IMR-90 (cell line): ENCODE measurements at regions not wholly inside any gene's neighbourhood (a gene's known extent, or its start where the extent isn't known, plus 50 kb on each side); places are given as distances from the start of the nearest gene placed in this dataset.

Experiments used
- ATAC-seq: fragments of 200-7000 bp; cut with Tn5 transposase; 2 replicates; pipeline ENCODE4 v1.9.1; 2020; ENCODE audit warnings: low read depth, mild to moderate bottlenecking, moderate library complexity
- BruUV-seq: library from RNA; stranded (reverse); fragments of 400-500 nt; replicated peaks from 2 replicates; lab custom pipeline; 2021; lab: Mats Ljungman, UMichigan
- CTCF ChIA-PET: fragments of 300-600 bp; formaldehyde crosslinking; extraction: SDS; loops from one replicate; lab custom pipeline; 2021; ENCODE audit warnings: antibody characterized with exemption; lab: Yijun Ruan, JAX
- POLR2A ChIA-PET: fragments of 300-600 bp; sonication (Branson Sonifier 250); formaldehyde crosslinking; loops from one replicate; lab custom pipeline; 2022; ENCODE audit warnings: antibody characterized with exemption; ENCODE audit not compliant: unreplicated experiment; lab: Charles Lee
- DNase-seq: peaks from one replicate; pipeline ENCODE4 v3.0.0; 2013
- H2AFZ ChIP-seq: replicated peaks from 2 replicates; pipeline ENCODE3; 2013; ENCODE audit warnings: low read length, mild to moderate bottlenecking; ENCODE audit not compliant: poor library complexity
- H2AK5ac ChIP-seq: 2 replicates; pipeline ENCODE4 v1.6.1; 2013; ENCODE audit warnings: low read depth, low read length, inconsistent platforms
- H2AK9ac ChIP-seq: replicated peaks from 2 replicates; pipeline ENCODE3; 2013; ENCODE audit warnings: mild to moderate bottlenecking, low read depth, low read length, moderate library complexity; ENCODE audit not compliant: poor library complexity
- H2BK120ac ChIP-seq: 2 replicates; pipeline ENCODE4 v1.6.1; 2013; ENCODE audit warnings: low read depth, low read length, inconsistent platforms
- H2BK15ac ChIP-seq: 3 replicates; pipeline ENCODE4 v1.6.1; 2013; ENCODE audit warnings: low read depth, low read length, inconsistent platforms
- H2BK20ac ChIP-seq: 2 replicates; pipeline ENCODE4 v1.6.1; 2013; ENCODE audit warnings: low read depth, mild to moderate bottlenecking, inconsistent platforms, low read length, moderate library complexity
- H2BK5ac ChIP-seq: 2 replicates; pipeline ENCODE4 v1.6.1; 2013; ENCODE audit warnings: mild to moderate bottlenecking, low read depth, low read length, inconsistent platforms; ENCODE audit not compliant: poor library complexity, severe bottlenecking
- H3K14ac ChIP-seq: replicated peaks from 2 replicates; pipeline ENCODE4 v1.6.1; 2013; ENCODE audit warnings: low read depth, low read length, inconsistent platforms
- H3K18ac ChIP-seq: 2 replicates; pipeline ENCODE4 v1.6.1; 2013; ENCODE audit warnings: low read depth, low read length, control low read depth
- H3K23ac ChIP-seq: 2 replicates; pipeline ENCODE4 v1.6.1; 2013; ENCODE audit warnings: low read depth, low read length, inconsistent platforms
- H3K27ac ChIP-seq: 2 replicates; pipeline ENCODE4 v1.5.1; 2013; ENCODE audit warnings: mild to moderate bottlenecking, control low read depth, low read length; ENCODE audit not compliant: insufficient read depth
- H3K27me3 ChIP-seq: 2 replicates; pipeline ENCODE4 v1.6.1; 2013; ENCODE audit warnings: low read length; ENCODE audit not compliant: control insufficient read depth, insufficient read depth
- H3K36me3 ChIP-seq: 2 replicates; pipeline ENCODE4 v1.6.1; 2013; ENCODE audit warnings: low read length, mixed read lengths; ENCODE audit not compliant: control insufficient read depth, insufficient read depth
- H3K4ac ChIP-seq: 2 replicates; pipeline ENCODE4 v1.6.1; 2013; ENCODE audit warnings: low read depth, low read length, inconsistent platforms
- H3K4me1 ChIP-seq: 2 replicates; pipeline ENCODE4 v1.6.1; 2013; ENCODE audit warnings: low read length, mixed read lengths; ENCODE audit not compliant: control insufficient read depth, insufficient read depth
- H3K4me2 ChIP-seq: 2 replicates; pipeline ENCODE4 v1.6.1; 2013; ENCODE audit warnings: low read depth, mild to moderate bottlenecking, control low read depth, low read length, moderate library complexity
- H3K4me3 ChIP-seq: 2 replicates; pipeline ENCODE4 v1.5.1; 2013; ENCODE audit warnings: low read depth, mild to moderate bottlenecking, control low read depth, low read length, moderate library complexity; ENCODE audit not compliant: insufficient read depth
- H3K56ac ChIP-seq: 2 replicates; pipeline ENCODE4 v1.6.1; 2013; ENCODE audit warnings: low read length, inconsistent platforms; ENCODE audit not compliant: insufficient read depth; ENCODE audit errors: extremely low read depth
- H3K79me1 ChIP-seq, 2 experiments: 2 replicates each; pipeline ENCODE4 v1.6.1; 2013; ENCODE audit warnings: low read length in 2 of 2, inconsistent platforms in 1 of 2, low read depth in 1 of 2
- H3K9ac ChIP-seq: 2 replicates; pipeline ENCODE4 v1.6.1; 2013; ENCODE audit warnings: low read depth, low read length, control low read depth
- H3K9me1 ChIP-seq: 2 replicates; pipeline ENCODE4 v1.6.1; 2013; ENCODE audit warnings: low read length, inconsistent platforms; ENCODE audit not compliant: insufficient read depth
- H3K9me3 ChIP-seq: 2 replicates; pipeline ENCODE4 v1.6.1; 2013; ENCODE audit warnings: low read length; ENCODE audit not compliant: control insufficient read depth, insufficient read depth
- H4K20me1 ChIP-seq: 2 replicates; pipeline ENCODE4 v1.6.1; 2013; ENCODE audit warnings: low read length, inconsistent platforms; ENCODE audit not compliant: insufficient read depth
- H4K5ac ChIP-seq: 2 replicates; pipeline ENCODE4 v1.6.1; 2013; ENCODE audit warnings: mild to moderate bottlenecking, low read depth, low read length, control low read depth
- H4K8ac ChIP-seq, 2 experiments: 2 replicates each; pipeline ENCODE4 v1.6.1; 2013; ENCODE audit warnings: low read depth in 2 of 2, low read length in 2 of 2, control low read depth in 1 of 2, inconsistent platforms in 1 of 2
- H4K91ac ChIP-seq: 2 replicates; pipeline ENCODE4 v1.6.1; 2013; ENCODE audit warnings: low read depth, low read length, inconsistent platforms; ENCODE audit not compliant: insufficient read depth
- BHLHE40 ChIP-seq: fragments of 150-350 bp; IDR thresholded peaks from 2 replicates; pipeline ENCODE4 v1.6.1; 2016; ENCODE audit warnings: mild to moderate bottlenecking, low read depth, low read length
- CHD1 ChIP-seq: IDR thresholded peaks from 2 replicates; pipeline ENCODE4 v1.6.1; 2012; ENCODE audit warnings: low read depth, low read length, improper control_type of control experiment
- FOS ChIP-seq: fragments of 150-350 bp; IDR thresholded peaks from 2 replicates; pipeline ENCODE4 v1.6.1; 2016; ENCODE audit warnings: low read depth, low read length
- MAZ ChIP-seq: IDR thresholded peaks from 2 replicates; pipeline ENCODE4 v1.6.1; 2012; ENCODE audit warnings: low read depth, mild to moderate bottlenecking, low read length, improper control_type of control experiment, moderate library complexity, borderline replicate concordance
- MXI1 ChIP-seq: IDR thresholded peaks from 2 replicates; pipeline ENCODE4 v1.6.1; 2012; ENCODE audit warnings: low read depth, mild to moderate bottlenecking, low read length, moderate library complexity, borderline replicate concordance
- NFE2L2 ChIP-seq: fragments of 150-350 bp; IDR thresholded peaks from 2 replicates; pipeline ENCODE4 v1.6.1; 2016; ENCODE audit warnings: low read depth, mild to moderate bottlenecking, low read length
- POLR2A ChIP-seq: IDR thresholded peaks from 2 replicates; pipeline ENCODE4 v1.6.1; 2012; ENCODE audit warnings: mild to moderate bottlenecking, low read depth, low read length
- RAD21 ChIP-seq: IDR thresholded peaks from 2 replicates; pipeline ENCODE4 v1.6.1; 2012; ENCODE audit warnings: low read length, improper control_type of control experiment
- RCOR1 ChIP-seq: IDR thresholded peaks from 2 replicates; pipeline ENCODE4 v1.6.1; 2012; ENCODE audit warnings: mild to moderate bottlenecking, low read length, improper control_type of control experiment; ENCODE audit not compliant: insufficient replicate concordance
- SMC3 ChIP-seq: fragments of 150-350 bp; IDR thresholded peaks from 2 replicates; pipeline ENCODE4 v1.6.1; 2016; ENCODE audit warnings: low read depth, mild to moderate bottlenecking, antibody characterized with exemption, low read length, moderate library complexity
- dilution Hi-C: fragments of 300-500 bp; cut with HindIII; formaldehyde crosslinking; loops from one replicate; pipeline ENCODE4 v1.14.3; 2018; ENCODE audit warnings: low sequenced_read_pairs; ENCODE audit not compliant: unreplicated experiment
- in situ Hi-C: fragments of 300-500 bp; cut with MboI; formaldehyde crosslinking; loops from 3 replicates; pipeline ENCODE4 v1.14.3; 2019; ENCODE audit warnings: low sequenced_read_pairs, inconsistent platforms, mixed read lengths
- intact Hi-C: fragments of 100-400 bp; cut with micrococcal nuclease; formaldehyde crosslinking; loops from 2 replicates; pipeline ENCODE4 v1.10.0; 2022
- TF ChIP-seq, protein P1 (sequence below): fragments of 150-350 bp; IDR thresholded peaks from 2 replicates; pipeline ENCODE4 v1.6.1; 2016; ENCODE audit warnings: low read depth, mild to moderate bottlenecking, low read length, moderate library complexity, borderline replicate concordance
- TF ChIP-seq, protein P2 (sequence below): fragments of 150-350 bp; IDR thresholded peaks from 2 replicates; pipeline ENCODE4 v1.6.1; 2017; ENCODE audit warnings: mild to moderate bottlenecking, antibody characterized with exemption, low read length, low read depth
- TF ChIP-seq, protein P3 (sequence below): conservative IDR thresholded peaks from 2 replicates; pipeline ENCODE4 v1.5.1; 2012; ENCODE audit warnings: mild to moderate bottlenecking, low read depth, low read length, improper control_type of control experiment

DNA sequence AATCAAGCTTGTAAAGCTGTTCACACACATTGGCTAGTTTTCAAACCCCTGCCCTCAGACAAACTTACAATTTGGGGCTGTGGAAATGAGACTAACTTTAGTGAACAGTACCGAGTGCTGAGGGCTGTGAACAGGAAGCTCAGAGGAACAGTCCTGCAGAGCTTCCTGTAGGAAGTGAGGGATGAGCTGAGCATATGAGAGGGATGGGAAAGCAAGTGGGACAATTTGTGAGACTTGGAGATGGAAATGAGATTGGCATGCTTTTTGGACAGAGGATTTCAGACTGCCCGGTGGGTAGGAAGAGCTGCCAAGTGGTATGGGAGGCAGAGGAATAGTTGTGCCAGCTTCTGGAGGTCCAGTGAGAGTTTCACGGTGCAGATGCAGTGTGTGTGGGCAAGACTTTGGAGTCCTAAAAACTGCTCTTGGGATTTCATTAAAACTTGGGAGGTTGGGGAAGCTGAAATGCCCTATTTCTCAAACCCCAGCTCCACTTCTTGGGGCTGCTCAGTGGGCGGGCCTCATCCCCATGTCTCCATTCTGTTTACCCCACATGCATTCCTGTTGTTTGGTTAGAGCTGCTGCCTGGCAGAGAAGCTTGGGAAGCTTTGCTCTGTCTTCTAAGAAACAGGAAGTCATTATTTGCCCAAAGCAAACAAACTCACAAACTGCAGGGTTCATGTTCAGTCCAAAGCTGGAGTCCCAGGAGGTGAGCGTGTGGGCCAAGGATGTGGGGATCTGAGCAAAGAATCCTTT, 267.5 kb downstream of the ZSWIM6 start (continued):
- no peak for TF ChIP-seq MXI1

DNA sequence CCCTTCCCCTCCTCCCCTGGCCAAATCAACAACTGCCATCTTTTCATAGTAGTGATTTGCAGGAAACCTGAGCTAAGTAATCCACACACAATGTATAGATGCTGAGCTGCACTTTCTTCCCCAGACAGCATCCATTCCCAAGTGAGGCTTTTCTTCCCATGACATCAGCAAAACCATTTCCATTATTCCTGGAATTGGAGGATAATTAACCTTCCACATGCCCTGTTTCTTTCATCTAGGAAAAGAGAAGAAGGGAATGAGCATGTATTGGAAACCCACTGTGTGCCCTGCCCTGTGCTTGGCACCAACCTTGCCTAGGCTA, 268.0 kb downstream of the ZSWIM6 start:
- ChIA-PET CTCF (no interaction called here), POLR2A (no interaction called here)
- Histone ChIP-seq H3K9me1 (peaks cover 15% of the 10 kb centered on the region; the same call in 1 of the 2 replicates), H2BK5ac (no peak overlapping the region), H3K23ac (no peak overlapping the region), H4K91ac (peak overlapping the region; percentile 10; the same call in 1 of the 2 replicates), H3K4me3 (no peak overlapping the region), H3K56ac (no peak overlapping the region), H3K9ac (no peak overlapping the region), H4K5ac (no peak overlapping the region), H4K20me1 (no peaks in the 10 kb centered on the region), H2BK15ac (0 out of 3 replicates have a peak overlapping the region, but pooled peaks have one; percentile 46), H3K4me1 (peaks cover 14% of the 10 kb centered on the region), H2AFZ (no peak overlapping the region), H2BK120ac (0 out of 2 replicates have a peak overlapping the region, but pooled peaks have one; percentile 16), H2AK9ac (no peak overlapping the region), H3K79me1 (no peaks in the 10 kb centered on the region), H4K8ac (peak overlapping the region in 1 of 2 experiments; percentile 0; a peak in 1 of 4 replicates), H2AK5ac (no peak overlapping the region), H3K18ac (peak overlapping the region; percentile 6; the same call in 1 of the 2 replicates), H3K9me3 (no peaks in the 10 kb centered on the region), H3K4ac (0 out of 2 replicates have a peak overlapping the region, but pooled peaks have one; percentile 34), H3K27ac (no peak overlapping the region), H3K27me3 (peaks cover 2% of the 10 kb centered on the region; the same call in 1 of the 2 replicates), H3K4me2 (no peak overlapping the region), H3K36me3 (no peaks in the 10 kb centered on the region), H2BK20ac (0 out of 2 replicates have a peak overlapping the region, but pooled peaks have one; percentile 8), H3K14ac (peak overlapping the region; percentile 1; the same call in 1 of the 2 replicates)
- DNase-seq (no peak), ATAC-seq (no peak)
- dilution Hi-C loops, result no loop called here
- in situ Hi-C loops, result no loop called here
- intact Hi-C loops, result no loop called here
- BruUV-seq, result no TSS peak
- TF ChIP-seq NFE2L2 (no peak), FOS (no peak), MXI1 (no peak), RAD21 (no peak), SMC3 (no peak), CHD1 (no peak), RCOR1 (no peak), POLR2A (no peak), MAZ (no peak), BHLHE40 (no peak)
- TF ChIP-seq, protein P1, sequence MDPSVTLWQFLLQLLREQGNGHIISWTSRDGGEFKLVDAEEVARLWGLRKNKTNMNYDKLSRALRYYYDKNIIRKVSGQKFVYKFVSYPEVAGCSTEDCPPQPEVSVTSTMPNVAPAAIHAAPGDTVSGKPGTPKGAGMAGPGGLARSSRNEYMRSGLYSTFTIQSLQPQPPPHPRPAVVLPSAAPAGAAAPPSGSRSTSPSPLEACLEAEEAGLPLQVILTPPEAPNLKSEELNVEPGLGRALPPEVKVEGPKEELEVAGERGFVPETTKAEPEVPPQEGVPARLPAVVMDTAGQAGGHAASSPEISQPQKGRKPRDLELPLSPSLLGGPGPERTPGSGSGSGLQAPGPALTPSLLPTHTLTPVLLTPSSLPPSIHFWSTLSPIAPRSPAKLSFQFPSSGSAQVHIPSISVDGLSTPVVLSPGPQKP, result no peak
- TF ChIP-seq, protein P2, sequence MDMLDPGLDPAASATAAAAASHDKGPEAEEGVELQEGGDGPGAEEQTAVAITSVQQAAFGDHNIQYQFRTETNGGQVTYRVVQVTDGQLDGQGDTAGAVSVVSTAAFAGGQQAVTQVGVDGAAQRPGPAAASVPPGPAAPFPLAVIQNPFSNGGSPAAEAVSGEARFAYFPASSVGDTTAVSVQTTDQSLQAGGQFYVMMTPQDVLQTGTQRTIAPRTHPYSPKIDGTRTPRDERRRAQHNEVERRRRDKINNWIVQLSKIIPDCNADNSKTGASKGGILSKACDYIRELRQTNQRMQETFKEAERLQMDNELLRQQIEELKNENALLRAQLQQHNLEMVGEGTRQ, result no peak
- TF ChIP-seq, protein P3, sequence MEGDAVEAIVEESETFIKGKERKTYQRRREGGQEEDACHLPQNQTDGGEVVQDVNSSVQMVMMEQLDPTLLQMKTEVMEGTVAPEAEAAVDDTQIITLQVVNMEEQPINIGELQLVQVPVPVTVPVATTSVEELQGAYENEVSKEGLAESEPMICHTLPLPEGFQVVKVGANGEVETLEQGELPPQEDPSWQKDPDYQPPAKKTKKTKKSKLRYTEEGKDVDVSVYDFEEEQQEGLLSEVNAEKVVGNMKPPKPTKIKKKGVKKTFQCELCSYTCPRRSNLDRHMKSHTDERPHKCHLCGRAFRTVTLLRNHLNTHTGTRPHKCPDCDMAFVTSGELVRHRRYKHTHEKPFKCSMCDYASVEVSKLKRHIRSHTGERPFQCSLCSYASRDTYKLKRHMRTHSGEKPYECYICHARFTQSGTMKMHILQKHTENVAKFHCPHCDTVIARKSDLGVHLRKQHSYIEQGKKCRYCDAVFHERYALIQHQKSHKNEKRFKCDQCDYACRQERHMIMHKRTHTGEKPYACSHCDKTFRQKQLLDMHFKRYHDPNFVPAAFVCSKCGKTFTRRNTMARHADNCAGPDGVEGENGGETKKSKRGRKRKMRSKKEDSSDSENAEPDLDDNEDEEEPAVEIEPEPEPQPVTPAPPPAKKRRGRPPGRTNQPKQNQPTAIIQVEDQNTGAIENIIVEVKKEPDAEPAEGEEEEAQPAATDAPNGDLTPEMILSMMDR, result no peak
